NCI-H2107 (cell line): ENCODE measurements at regions not wholly inside any gene's neighbourhood (a gene's known extent, or its start where the extent isn't known, plus 50 kb on each side); places are given as distances from the start of the nearest gene placed in this dataset.

Experiments used
- DNase-seq: peaks from one replicate; lab custom pipeline; 2025; lab: John Stamatoyannopoulos, UW

- no peak for DNase-seq
Measured at GRCh38 chr3:161555320-161555719, 58.7 kb downstream of the OTOL1 start.

- no peak for DNase-seq
Measured at GRCh38 chr3:161556533-161556932, 59.9 kb downstream of the OTOL1 start.

GRCh38 chr3:161556941-161557340 is 60.3 kb downstream of the OTOL1 start:
- DNase-seq: no peak

GRCh38 chr3:161557445-161558150 is 61.0 kb downstream of the OTOL1 start:
- DNase-seq: no peak

GRCh38 chr3:161558236-161558635 is 61.6 kb downstream of the OTOL1 start:
- no peak for DNase-seq

- peak; percentile 36 for DNase-seq
Measured at GRCh38 chr3:161559177-161559998, 62.8 kb downstream of the OTOL1 start.

- DNase-seq: no peak
Measured at GRCh38 chr3:161560008-161560637, 63.5 kb downstream of the OTOL1 start.

- DNase-seq: no peak
Measured at GRCh38 chr3:161567577-161568361, 71.2 kb downstream of the OTOL1 start.

GRCh38 chr3:161568671-161569070 is 72.1 kb downstream of the OTOL1 start:
- no peak for DNase-seq

- DNase-seq: no peak
Measured at GRCh38 chr3:161571951-161572350, 75.3 kb downstream of the OTOL1 start.

- no peak for DNase-seq
Measured at GRCh38 chr3:161573136-161573535, 76.5 kb downstream of the OTOL1 start.

GRCh38 chr3:161575901-161576300 is 79.3 kb downstream of the OTOL1 start:
- no peak for DNase-seq

- no peak for DNase-seq
Measured at GRCh38 chr3:161576311-161576710, 79.7 kb downstream of the OTOL1 start.

GRCh38 chr3:161576714-161577510 is 80.3 kb downstream of the OTOL1 start:
- DNase-seq: peak; percentile 34

- DNase-seq: no peak
Measured at GRCh38 chr3:161577662-161578061, 81.1 kb downstream of the OTOL1 start.

- no peak for DNase-seq
Measured at GRCh38 chr3:161579395-161580126, 83.0 kb downstream of the OTOL1 start.

GRCh38 chr3:161585922-161586321 is 89.3 kb downstream of the OTOL1 start:
- DNase-seq: no peak

- no peak for DNase-seq
Measured at GRCh38 chr3:161586556-161587235, 90.1 kb downstream of the OTOL1 start.

GRCh38 chr3:161598639-161599038 is 102.0 kb downstream of the OTOL1 start:
- DNase-seq: no peak

- no peak for DNase-seq
Measured at GRCh38 chr3:161599697-161600096, 103.1 kb downstream of the OTOL1 start.
